DMS 273 (cell line): ENCODE measurements at regions not wholly inside any gene's neighbourhood (a gene's known extent, or its start where the extent isn't known, plus 50 kb on each side); places are given as distances from the start of the nearest gene placed in this dataset.

Experiments
- DNase-seq: peaks from one replicate; lab custom pipeline; 2025; ENCODE audit not compliant: unreplicated experiment; lab: John Stamatoyannopoulos, UW

DNA sequence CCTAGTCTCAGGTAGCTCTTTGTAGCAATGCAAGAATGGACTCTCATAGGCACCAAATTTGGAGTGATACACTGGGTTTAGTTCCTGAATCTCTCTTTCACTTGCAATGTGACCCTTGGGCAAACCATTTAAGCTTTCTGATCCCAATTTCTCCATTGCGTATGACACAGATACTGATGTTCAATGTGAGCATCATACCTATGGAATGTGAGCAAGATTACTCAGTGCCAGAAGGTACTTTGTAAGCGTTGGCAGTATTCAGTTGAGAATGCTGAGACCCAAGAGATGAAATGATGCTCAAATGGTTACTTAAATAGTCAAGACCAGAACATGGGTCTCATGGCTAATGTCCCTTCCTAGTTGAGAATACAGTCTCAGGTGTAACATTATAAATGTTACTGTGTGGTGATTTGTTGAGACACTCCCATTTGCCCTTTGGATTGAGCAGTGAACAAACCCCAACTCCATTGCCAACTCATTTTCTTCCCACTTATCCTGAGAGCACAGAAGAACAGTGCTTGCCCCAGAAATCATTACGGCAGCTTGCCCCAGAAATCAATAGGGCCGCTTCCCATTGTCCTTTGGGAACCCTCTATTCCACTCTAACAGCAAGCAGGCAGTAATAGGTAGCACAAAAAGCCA is 134.1 kb downstream of the SOX9 start:
- no peak for DNase-seq

DNA sequence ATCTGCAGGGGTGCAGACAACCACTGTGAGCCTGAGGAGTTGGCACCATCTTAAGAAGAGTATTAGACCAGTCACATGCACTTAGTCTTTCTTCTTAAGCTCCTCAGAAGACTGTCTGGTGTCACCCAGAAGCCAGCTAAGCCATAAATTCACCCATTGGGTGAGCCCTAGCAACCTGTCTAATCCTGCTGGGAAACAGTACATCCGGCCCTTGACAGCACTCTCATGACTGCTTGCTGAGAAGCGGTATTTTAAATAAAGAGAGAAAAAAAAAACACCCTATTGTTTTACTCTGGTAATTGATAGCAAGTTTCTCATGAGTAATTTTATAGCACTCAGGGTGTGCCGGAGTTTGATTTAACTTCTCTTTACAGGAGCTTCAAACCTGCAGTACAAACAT is 134.7 kb downstream of the SOX9 start:
- no peak for DNase-seq

DNA sequence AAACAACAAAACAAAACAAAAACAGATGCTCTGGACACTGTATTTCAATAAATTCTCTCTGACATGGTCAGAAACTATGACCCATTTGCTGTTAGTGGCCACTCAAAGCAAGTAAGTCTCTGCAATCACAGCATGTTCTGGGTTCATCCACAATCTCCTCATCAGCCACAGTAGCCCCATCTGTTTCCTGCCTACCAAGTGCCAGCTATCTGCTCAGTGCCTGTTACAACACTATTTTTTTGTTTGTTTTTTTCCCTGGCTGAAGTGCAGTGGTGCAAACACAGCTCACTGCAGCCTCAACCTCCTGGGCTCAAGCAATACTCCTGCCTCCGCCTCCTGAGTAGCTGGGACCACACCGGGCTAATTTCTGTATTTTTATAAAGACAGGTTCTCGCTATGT is 137.9 kb downstream of the SOX9 start:
- peak; percentile 29 for DNase-seq

DNA sequence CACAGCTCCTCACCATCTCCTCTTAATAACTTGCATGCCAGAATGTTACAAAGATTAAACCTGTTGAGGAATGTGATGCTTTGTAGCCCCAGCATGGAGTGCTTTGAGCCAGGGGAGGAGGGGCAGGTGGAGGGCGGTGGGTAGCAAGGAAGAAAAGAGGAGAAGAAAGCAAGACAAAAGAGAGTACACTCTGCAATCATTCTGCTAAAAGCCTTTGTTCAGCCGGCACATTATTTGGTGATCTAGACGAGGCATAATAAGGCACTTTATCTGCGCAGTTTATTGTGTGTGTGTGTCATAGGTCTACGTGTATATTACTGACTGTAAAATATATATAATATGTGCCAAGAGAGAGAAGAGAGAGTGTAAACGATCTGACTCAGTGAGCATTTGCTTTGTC is 139.1 kb downstream of the SOX9 start:
- no peak for DNase-seq

DNA sequence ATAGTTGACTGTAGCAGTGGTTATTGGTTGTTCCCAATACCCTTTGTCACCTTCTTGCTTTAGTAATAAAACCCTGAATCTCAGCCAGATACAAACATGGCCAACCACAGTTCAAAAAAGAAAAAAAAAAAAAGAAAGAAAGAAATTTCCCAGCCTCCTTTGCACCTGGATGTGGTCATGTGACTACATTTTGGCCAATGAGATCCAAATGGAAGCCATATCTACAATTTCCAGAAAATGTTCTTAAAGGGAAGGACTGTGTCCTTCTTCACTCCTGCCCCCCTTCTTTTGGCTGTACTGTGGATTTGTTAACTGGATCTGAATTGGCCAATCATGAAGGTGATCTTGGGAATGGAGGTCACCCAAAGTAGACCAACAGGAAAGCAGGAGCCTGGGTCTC is 141.9 kb downstream of the SOX9 start:
- no peak for DNase-seq

DNA sequence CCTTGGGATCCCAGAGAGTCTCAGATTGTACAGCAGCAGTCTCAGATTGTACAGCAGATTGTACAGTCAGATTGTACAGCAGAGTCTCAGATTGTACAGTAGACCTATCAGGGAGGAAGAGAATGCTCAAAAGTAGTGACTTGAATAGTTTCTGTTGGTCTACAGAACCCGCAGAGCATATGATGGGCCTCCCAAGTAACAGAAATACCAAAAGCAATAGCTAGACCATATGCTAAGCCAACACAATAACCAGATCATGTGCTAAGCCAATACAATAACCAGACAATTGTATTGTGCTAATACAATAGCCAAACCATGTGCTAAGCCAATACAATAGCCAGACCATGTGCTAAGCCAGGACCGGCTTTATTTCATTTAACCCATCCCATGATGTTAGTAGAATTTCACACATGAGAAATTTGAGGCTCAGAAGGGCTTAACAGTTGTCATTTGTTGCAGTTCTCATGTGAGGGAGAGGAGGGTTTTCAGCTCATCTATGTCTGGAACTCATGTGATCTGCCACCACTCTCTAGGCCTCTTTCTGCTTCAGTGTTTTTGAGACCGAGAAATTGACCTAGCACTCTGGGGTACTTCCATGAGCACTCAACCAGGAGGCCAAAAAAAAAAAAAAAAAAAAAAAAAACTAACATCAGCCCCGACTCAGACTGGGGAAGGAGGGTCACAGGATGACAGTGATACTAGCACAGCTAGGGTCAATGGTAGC is 144.0 kb downstream of the SOX9 start:
- DNase-seq, result no peak

DNA sequence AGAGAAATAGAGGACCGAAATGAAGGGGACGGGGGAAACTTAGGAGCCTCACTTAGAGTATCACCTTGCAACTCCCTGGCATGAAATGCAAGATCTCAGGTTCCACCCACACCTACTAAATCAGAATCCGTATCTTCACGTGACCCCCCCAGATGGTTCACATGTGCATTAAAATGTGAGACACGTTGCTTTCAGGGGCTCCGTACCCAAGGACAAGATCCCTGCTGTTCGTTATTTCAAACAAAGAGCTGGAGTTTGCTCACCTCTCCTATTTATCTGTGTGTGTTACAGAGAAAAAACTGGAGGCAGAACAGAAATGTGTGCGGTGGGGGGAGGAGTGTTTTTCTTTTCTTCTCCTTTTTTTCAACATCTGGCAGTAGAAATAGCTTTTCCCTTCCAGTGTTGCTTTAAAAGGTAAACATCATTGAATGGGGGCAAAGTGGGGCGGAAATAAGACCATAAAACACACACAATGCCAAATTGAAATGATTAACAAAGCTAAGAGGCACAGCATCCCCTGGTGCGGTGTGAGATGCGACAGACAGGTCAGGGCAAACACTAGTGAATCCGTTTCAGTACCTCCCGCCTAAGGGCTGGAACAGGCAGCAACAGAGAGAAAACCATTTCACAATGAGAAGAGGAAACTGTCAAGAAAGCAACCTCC is 145.4 kb downstream of the SOX9 start:
- DNase-seq, result peak; percentile 35

DNA sequence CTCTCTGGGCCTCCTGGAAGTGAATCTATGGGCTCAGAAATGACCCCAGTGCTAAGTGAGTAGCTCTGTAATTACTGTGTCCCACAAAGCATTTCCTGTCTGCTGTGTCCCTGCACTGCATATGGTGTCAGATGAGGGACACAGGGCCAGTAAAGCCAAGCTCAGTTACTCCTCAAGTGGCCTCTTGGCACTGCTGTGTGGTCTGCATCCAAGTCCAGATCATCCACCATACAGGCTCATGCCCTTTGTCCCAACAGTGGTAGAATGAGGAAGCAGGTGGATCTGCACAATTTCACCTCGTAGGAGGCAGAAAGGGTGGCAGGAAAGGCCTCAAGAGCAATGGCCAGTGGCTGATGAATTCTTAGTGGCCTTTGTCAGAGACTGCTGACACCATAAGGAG is 146.8 kb downstream of the SOX9 start:
- no peak for DNase-seq

DNA sequence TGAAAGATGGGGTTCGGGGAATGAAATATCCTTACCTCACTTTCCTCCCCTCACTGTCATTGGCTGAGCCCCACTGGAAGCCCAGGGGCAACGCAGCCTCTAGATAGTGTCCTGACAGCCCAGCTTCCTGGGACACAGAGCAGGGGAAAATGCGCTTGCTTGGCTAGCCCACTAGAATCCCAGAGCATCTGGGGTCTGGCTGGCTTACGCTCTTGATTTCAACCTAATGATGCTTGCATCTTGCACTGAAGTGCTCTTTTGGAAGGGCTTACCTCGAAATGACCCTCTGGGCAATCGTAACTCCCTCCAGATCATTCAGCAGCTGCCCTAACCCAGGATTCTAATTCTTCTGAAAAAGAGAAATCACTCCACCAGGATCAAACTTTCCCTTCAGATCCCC is 147.6 kb downstream of the SOX9 start:
- peak; percentile 6 for DNase-seq

DNA sequence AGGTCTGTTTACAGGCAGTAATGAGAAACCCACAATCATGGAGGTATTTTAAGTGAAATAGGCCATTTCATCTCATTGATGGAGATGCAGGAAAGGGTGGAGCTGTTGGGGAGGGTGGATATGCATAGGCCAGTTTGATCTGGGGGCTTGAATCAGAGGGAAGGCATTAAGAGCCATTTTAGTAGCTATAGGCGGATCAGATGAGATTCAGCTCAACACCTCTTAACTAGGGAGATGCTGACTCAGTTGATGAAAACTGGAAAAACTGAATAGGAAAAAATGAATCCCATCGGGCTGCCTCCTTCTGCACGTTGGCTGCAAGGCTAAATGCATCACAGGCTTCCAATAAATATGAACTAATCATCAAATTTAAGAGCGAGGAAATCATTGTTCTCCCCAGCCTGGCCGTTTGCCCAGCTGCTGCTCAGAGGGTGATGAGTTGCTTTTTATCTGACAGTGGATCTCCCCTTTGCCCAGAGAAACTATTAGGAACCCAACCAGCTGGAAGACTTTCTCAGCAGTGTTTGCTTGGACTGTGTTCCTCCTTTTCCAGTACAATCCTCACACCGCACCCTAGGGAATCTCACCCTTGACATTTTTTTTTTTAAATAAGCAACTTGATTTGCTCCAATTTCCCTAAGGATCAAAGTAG is 149.6 kb downstream of the SOX9 start:
- DNase-seq, result peak; percentile 15

DNA sequence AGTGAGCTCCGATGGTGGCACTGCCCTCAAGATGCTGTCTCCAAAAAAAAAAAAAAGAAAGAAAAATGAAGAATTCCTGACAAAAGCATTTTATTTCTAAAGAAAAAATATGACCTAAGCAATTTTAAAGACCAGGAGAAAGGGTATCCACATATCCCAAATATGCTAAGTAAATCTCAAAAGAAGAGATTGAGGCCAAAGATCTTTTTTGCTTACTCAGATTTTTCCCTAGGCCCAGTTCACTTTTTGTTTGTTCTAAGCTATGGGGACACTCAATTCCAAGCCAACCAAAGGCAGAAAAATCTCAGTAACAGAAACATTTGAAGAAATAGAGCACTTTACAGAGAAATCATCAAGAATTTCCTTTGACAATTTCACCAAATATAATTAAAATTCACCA is 150.8 kb downstream of the SOX9 start:
- DNase-seq, result no peak

DNA sequence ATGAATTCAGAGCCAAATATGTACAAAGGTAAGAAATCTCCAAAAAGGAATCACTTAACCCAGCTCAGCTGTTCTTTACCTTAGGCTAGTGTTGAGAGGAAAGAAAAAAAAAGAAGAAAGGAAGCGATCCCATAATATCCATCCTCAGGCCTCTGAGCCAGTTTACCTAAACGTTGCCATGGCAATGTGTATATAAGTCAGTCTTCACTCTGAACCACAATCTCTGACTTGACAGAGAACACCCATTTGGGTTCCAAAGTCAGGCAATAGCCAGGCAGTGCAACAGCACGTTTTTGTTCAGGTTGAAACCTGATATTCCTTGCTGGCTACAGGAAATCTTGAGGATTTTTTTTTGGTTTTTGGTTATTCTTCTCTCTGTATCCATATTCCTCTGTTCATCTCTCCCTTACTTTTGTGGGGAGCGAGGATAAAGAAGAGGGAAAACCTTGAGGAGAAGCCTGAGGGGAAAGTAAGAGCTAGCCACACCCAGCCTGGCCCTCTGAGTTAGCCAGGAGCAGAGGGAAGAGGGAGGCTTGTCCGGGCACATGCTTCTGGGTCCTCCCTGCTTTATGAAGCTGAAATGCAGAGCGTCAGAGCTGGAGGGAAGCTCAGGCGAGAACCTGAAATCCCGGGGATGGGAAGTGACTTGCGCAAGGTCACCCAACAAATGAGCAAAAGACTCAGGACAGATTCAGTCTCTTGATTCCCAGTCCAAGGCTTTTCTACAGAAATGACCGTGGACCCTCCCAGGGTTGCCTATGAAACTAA is 152.7 kb downstream of the SOX9 start:
- peak; percentile 14 for DNase-seq

DNA sequence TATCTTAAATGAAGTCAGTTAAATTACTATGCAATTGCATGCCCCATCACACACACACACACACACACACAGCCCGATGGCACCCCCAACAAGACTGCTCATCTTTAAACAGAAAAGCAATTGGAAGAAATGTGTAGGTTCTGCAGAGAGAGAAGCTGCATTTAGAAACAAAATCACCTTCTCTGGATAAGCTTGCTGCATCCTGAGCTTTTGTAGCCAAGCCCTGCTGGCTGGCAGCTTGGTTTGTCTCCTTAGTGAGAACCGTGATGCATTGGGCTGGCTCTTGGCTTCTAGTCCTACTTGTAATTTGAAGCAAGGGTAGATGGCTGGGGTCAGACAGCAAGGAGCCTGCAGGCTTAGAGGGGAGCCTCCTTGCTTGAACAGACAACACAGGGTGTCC is 153.8 kb downstream of the SOX9 start:
- DNase-seq, result no peak

DNA sequence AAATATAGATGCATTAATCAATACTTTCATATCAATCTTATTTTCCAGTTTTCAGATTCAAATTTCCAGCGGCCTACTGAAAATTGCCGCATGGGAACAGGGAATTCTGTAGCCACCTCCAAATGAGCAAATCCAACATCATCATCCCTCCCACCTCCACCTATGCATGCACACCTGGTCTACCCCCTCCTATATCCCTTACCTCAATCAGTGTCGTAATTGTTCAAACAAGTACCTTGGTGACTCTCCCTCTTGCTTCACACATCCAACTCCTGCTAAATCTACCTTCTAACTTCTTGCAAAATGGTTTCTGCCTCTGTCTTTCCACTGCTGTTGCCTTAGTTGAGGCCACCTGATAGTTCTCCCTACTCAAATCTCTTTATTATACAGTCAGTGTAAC is 160.1 kb downstream of the SOX9 start:
- no peak for DNase-seq

DNA sequence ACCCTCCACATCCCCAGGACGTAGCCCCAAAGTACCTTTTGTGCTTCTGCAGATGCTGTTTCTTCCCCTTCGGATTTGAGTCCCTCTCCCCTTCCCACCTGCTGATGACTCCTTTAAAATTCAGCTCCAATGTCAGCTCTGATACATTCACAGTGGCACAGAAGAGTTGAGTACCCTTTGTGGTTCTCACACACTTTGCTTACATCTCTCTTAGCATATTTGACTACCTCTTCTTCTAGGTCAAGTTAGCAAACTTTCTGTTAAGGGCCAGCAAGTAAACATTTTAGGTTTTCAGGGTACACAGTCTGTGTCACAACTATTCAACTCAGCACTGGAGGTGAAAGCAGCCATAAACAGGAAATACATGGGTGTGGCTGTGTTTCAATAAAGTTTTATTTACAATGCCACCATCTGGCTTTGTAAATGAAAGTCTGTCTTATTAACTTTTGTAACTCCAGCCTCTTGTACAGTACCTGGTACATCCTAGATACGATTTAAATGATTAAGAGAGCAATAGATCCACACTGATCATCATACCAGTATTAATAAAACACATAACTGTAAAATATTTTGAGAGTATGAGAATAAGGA is 161.7 kb downstream of the SOX9 start:
- DNase-seq, result no peak

DNA sequence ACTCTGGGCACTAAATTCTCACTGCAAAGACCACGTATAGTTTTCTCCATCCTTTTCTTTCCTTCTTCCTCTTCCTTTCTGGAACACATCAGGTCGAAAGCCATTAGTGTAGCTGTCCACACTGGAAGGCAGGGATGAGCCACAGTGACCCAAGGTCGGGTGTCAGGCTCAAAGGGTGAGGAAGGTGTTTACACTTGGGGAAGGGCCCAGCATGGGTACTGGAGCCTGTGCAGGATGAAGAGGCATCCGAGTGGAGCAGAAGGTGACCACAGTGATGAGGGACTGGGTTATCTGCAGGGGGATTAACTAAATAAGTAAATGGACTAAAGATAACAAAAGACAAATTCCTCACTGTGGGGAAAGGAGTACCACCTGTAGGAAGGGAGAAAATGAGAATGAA is 164.0 kb downstream of the SOX9 start:
- no peak for DNase-seq

DNA sequence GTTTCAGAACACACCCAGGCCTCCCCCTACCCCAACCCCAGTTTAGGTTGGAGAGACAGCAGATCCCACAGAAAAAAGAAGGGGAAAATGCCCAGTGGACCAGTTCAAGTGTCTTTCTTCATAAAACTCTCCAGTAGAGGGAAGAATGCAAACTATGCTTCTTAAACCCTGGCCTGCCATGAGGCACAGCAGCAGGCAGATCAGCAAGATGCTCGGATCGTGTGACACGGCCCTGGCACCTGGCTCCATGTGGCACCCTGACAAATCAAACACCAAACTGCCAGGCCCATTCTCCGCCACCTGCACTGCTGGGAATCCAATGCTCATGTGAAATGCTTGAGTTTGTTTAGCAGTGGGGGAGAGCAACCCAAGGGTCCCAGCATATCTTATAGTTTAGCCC is 166.8 kb downstream of the SOX9 start:
- peak; percentile 81 for DNase-seq

DNA sequence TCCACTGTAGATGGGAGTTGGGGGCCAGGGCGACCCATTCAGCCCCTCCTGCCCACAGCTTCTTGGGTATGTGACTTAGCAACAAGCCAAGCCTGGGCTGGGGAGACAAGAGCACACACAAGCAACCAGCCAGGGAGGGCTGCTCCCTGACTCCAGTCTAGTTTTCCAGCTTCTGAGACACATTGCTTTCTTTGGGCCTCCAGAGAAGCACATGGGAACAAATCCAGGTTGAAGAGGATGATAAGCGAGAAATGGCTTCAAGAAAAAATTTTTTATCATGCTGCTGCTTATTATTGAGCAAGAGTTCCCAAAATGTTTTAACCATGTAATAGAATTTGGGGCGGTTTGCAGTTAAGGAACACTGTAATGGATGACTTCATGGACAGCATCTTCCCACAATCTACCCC is 173.7 kb downstream of the SOX9 start:
- no peak for DNase-seq

DNA sequence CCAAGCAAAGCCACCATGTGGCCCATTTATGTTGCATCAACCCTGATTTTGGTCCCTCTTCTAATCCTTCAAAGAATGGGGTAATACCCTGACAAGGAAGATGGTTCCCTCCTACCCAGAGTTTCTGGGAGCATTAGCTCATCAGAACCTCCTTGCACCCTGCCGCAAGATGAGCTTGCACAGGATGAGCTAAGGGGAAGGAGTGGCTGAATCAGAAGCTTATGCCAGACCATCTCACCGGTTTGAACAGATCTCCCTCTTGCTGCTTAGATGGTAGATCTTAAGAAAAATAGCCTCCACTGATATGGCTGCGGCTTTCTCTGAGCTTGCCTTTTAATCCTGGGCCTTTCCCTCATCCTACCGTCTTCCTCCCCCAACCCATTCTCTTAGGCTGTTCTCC is 175.1 kb downstream of the SOX9 start:
- DNase-seq, result no peak

DNA sequence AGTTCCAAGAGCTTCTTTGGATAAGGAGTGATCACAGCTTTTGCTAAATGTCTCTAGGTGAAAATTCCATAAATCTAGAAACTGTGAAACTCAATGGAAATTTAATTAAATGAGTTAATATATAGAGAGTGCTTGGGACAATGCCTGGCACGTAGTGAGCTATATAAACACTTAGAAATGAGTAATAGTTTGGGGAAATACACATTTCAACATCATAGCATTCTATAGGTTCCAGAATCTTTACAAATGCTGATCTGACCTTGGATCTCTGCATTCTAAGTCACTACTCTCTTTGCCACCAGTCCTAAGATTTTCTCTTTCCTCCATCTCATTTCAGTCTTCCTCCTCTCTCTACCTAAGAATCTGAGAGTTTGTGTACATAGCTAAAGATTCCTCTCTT is 175.6 kb downstream of the SOX9 start:
- no peak for DNase-seq
